ENCODE measurements at regions not wholly inside any gene's neighbourhood (a gene's known extent, or its start where the extent isn't known, plus 50 kb on each side); places are given as distances from the start of the nearest gene placed in this dataset.

GRCh38 chr9:119092125-119092524 is 277.1 kb downstream of the BRINP1 start:
- DNase-seq (ENCODE audit: low spot score) = no peak

- DNase-seq (ENCODE audit: low spot score) = no peak
Measured at GRCh38 chr9:119094086-119094485, 275.1 kb downstream of the BRINP1 start.

- DNase-seq (ENCODE audit: low spot score) = no peak
Measured at GRCh38 chr9:119095072-119095471, 274.2 kb downstream of the BRINP1 start.

- DNase-seq (ENCODE audit: low spot score) = no peak
Measured at GRCh38 chr9:119101048-119101447, 268.2 kb downstream of the BRINP1 start.

GRCh38 chr9:119114681-119115080 is 254.6 kb downstream of the BRINP1 start:
- DNase-seq (ENCODE audit: low spot score) = no peak

All from CD4-positive, alpha-beta T cell treated with Interleukin-15 for 4 hours (primary cell).